Endothelial cell of umbilical vein (primary cell): ENCODE measurements at regions not wholly inside any gene's neighbourhood (a gene's known extent, or its start where the extent isn't known, plus 50 kb on each side); places are given as distances from the start of the nearest gene placed in this dataset.

Experiments used
- BruUV-seq: library from RNA; stranded (reverse); fragments of 400-500 nt; replicated peaks from 2 replicates; lab custom pipeline; 2021; lab: Mats Ljungman, UMichigan
- CTCF ChIA-PET: fragments of 300-600, 350-600 bp; sonication (Branson Sonifier 250); formaldehyde crosslinking; loops from one replicate; lab custom pipeline; 2021; ENCODE audit warnings: antibody characterized with exemption, inconsistent platforms; lab: Charles Lee
- POLR2A ChIA-PET: fragments of 300-600, 350-600 bp; sonication (Branson Sonifier 250); formaldehyde crosslinking; loops from one replicate; lab custom pipeline; 2021; ENCODE audit warnings: antibody characterized with exemption, inconsistent platforms; lab: Charles Lee
- DNase-seq: peaks from one replicate; pipeline ENCODE4 v3.0.0-alpha.2; 2011; ENCODE audit warnings: low read depth, low spot score
- FAIRE-seq: peaks from 2 replicates; lab custom pipeline; 2011; peaks lifted over from hg19 to GRCh38; lab: Jason Lieb, UNC
- H2AFZ ChIP-seq: 2 replicates; pipeline ENCODE4 v1.6.0; 2012; ENCODE audit warnings: low read depth, low read length, control low read depth, inconsistent platforms
- H3K27ac ChIP-seq: 2 replicates; pipeline ENCODE4 v1.5.1; 2011; ENCODE audit warnings: low read depth, mild to moderate bottlenecking, control low read depth, low read length, moderate library complexity; ENCODE audit not compliant: insufficient read depth
- H3K27me3 ChIP-seq, 2 experiments: 2 replicates each; pipeline versions ENCODE4 v1.6.0 to v1.6.1; 2011; ENCODE audit warnings: low read length in 2 of 2, mixed read lengths in 1 of 2; ENCODE audit not compliant: control insufficient read depth in 2 of 2, insufficient read depth in 2 of 2
- H3K36me3 ChIP-seq, 2 experiments: 2 replicates in 1 of 2; 3 replicates in 1 of 2; pipeline ENCODE4 v1.5.1; 2011; ENCODE audit warnings: low read length in 2 of 2, mild to moderate bottlenecking in 1 of 2, moderate library complexity in 1 of 2; ENCODE audit not compliant: control insufficient read depth in 2 of 2, insufficient read depth in 2 of 2; ENCODE audit errors: extremely low read depth in 1 of 2
- H3K4me1 ChIP-seq: 3 replicates; pipeline ENCODE4 v1.5.1; 2011; ENCODE audit warnings: mild to moderate bottlenecking, low read length; ENCODE audit not compliant: control insufficient read depth, insufficient read depth; ENCODE audit errors: extremely low read depth
- H3K4me2 ChIP-seq: 2 replicates; pipeline ENCODE4 v1.6.1; 2011; ENCODE audit warnings: low read length, control low read depth, mixed read lengths; ENCODE audit not compliant: insufficient read depth
- H3K4me3 ChIP-seq, 3 experiments: fragments of 200-600 bp in 1 of 3; sonication (generic), shearing (Covaris generic) in 1 of 3; replicated peaks in 1 of 3; 2 replicates each; pipeline ENCODE4 v1.5.1; 2011 to 2016; ENCODE audit warnings: control low read depth in 3 of 3, low read length in 3 of 3, mild to moderate bottlenecking in 2 of 3, inconsistent platforms in 1 of 3, low read depth in 1 of 3, moderate library complexity in 1 of 3; ENCODE audit not compliant: insufficient read depth in 1 of 3
- H3K79me2 ChIP-seq: 2 replicates; pipeline ENCODE4 v1.6.0; 2012; ENCODE audit warnings: low read length, inconsistent platforms; ENCODE audit not compliant: control insufficient read depth, insufficient read depth
- H3K9ac ChIP-seq: replicated peaks from 2 replicates; pipeline ENCODE3; 2011; ENCODE audit warnings: low read length, control low read depth; ENCODE audit not compliant: insufficient read depth; ENCODE audit errors: extremely low read depth
- H3K9me1 ChIP-seq: replicated peaks from 3 replicates; pipeline ENCODE4 v1.6.0; 2011; ENCODE audit warnings: mild to moderate bottlenecking, low read length; ENCODE audit not compliant: control insufficient read depth, insufficient read depth; ENCODE audit errors: extremely low read depth
- H3K9me3 ChIP-seq: replicated peaks from 2 replicates; pipeline ENCODE4 v1.5.1; 2012; ENCODE audit warnings: low read length, inconsistent platforms; ENCODE audit not compliant: control insufficient read depth, insufficient read depth
- H4K20me1 ChIP-seq: replicated peaks from 2 replicates; pipeline ENCODE3; 2011; ENCODE audit warnings: mild to moderate bottlenecking, low read length; ENCODE audit not compliant: control insufficient read depth, insufficient read depth; ENCODE audit errors: extremely low read depth
- CTCF ChIP-seq, 2 donors: IDR thresholded peaks; 1 replicate in 1 of 2; 2 replicates in 1 of 2; pipeline ENCODE4 v1.5.1; 2011; ENCODE audit warnings: low read length in 2 of 2, mild to moderate bottlenecking in 2 of 2, moderate library complexity in 2 of 2, control low read depth in 1 of 2, inconsistent platforms in 1 of 2, low read depth in 1 of 2; ENCODE audit not compliant: insufficient read depth in 1 of 2; ENCODE audit errors: extremely low read depth in 1 of 2
- EZH2 ChIP-seq: IDR thresholded peaks from 2 replicates; pipeline ENCODE4 v1.6.1; 2012; ENCODE audit warnings: borderline replicate concordance, low read depth, mild to moderate bottlenecking, moderate library complexity, low read length, inconsistent platforms; ENCODE audit not compliant: severe bottlenecking
- FOS ChIP-seq: IDR thresholded peaks from 2 replicates; pipeline ENCODE4 v1.6.1; 2011; ENCODE audit warnings: mild to moderate bottlenecking, low read length, moderate library complexity, borderline replicate concordance; ENCODE audit not compliant: insufficient read depth
- GATA2 ChIP-seq: IDR thresholded peaks from 2 replicates; pipeline ENCODE4 v1.7.0; 2011; ENCODE audit warnings: low read depth, mild to moderate bottlenecking, moderate library complexity, mixed read lengths, low read length; ENCODE audit not compliant: insufficient read length, insufficient read depth
- JUN ChIP-seq: IDR thresholded peaks from 2 replicates; pipeline ENCODE4 v1.6.1; 2011; ENCODE audit warnings: borderline replicate concordance, low read depth; ENCODE audit not compliant: insufficient read length, insufficient read depth
- MAX ChIP-seq: IDR thresholded peaks from 2 replicates; pipeline ENCODE4 v1.6.1; 2011; ENCODE audit not compliant: insufficient read depth, insufficient read length
- MYC ChIP-seq: IDR thresholded peaks from one replicate; pipeline ENCODE4 v1.6.1; 2011; ENCODE audit warnings: mild to moderate bottlenecking, low read depth, low read length
- POLR2A ChIP-seq: IDR thresholded peaks from 2 replicates; pipeline ENCODE4 v1.6.1; 2012; ENCODE audit warnings: low read depth, mild to moderate bottlenecking, control low read depth, low read length
- POLR2AphosphoS5 ChIP-seq: IDR thresholded peaks from 2 replicates; pipeline ENCODE4 v1.6.1; 2012; ENCODE audit warnings: low read depth, mild to moderate bottlenecking, control low read depth, low read length, moderate library complexity; ENCODE audit not compliant: insufficient read depth
- dilution Hi-C: fragments of 300-500 bp; cut with MboI; formaldehyde crosslinking; loops from one replicate; pipeline ENCODE4 v1.15.0; 2019; ENCODE audit warnings: low sequenced_read_pairs; ENCODE audit not compliant: extremely low pct_ligation_motif_present
- intact Hi-C: fragments of 100-400 bp; cut with micrococcal nuclease; formaldehyde crosslinking; loops from one replicate; pipeline ENCODE4 v1.10.0; 2022

- CTCF ChIA-PET: no interaction called here
- Histone ChIP-seq H3K36me3 (no peaks in the 10 kb centered on the region), H3K4me2 (no peak overlapping the region), H2AFZ (no peak overlapping the region), H4K20me1 (no peaks in the 10 kb centered on the region), H3K79me2 (no peaks in the 10 kb centered on the region), H3K9me1 (no peaks in the 10 kb centered on the region), H3K9ac (no peak overlapping the region), H3K9me3 (peaks cover 4% of the 10 kb centered on the region), H3K27ac (no peak overlapping the region), H3K4me3 (no peak overlapping the region), H3K4me1 (no peaks in the 10 kb centered on the region), H3K27me3 (no peaks in the 10 kb centered on the region)
- POLR2A ChIA-PET: no interaction called here
- intact Hi-C loops: no loop called here
- DNase-seq (no peak), FAIRE-seq (no peak)
- BruUV-seq: no TSS peak
- no peak for TF ChIP-seq FOS
- no peak for TF ChIP-seq POLR2A
- no peak for TF ChIP-seq MAX
- TF ChIP-seq POLR2AphosphoS5: no peak
- no peak for TF ChIP-seq GATA2
- TF ChIP-seq MYC: no peak
- TF ChIP-seq CTCF (IDR thresholded peaks at IDR 0.05; ENCODE audit: extremely low read depth in 1 of 2, insufficient read depth in 1 of 2, low read depth in 1 of 2, low read length in 2 of 2): no peak
- TF ChIP-seq JUN: no peak
- no peak for TF ChIP-seq EZH2
- dilution Hi-C loops: no loop called here
These were observed 120.5 kb upstream of the ZWINT start for GRCh38 chr10:56481521-56482091.
